Right lobe of liver (tissue), 4 donors: ENCODE measurements at regions not wholly inside any gene's neighbourhood (a gene's known extent, or its start where the extent isn't known, plus 50 kb on each side); places are given as distances from the start of the nearest gene placed in this dataset.

ENCODE experiments used
- POLR2A ChIP-seq: fragments of 450-650 bp; IDR thresholded peaks from one replicate; pipeline ENCODE4 v1.6.1; 2017; ENCODE audit warnings: antibody characterized with exemption, mild to moderate bottlenecking
- TF ChIP-seq, protein P1 (sequence below), 4 donors: fragments of 200-600 bp in 3 of 4; fragments of 450-650 bp in 1 of 4; IDR thresholded peaks; one replicate each; pipeline versions ENCODE4 v1.5.1 to v1.8.0; 2016 to 2022; ENCODE audit warnings: antibody characterized with exemption in 4 of 4, mild to moderate bottlenecking in 2 of 4
- donor health status: DM: no; HTN: no; CAD: no.
- donor health status: DM: no; HTN: no; CAD: no.
- donor health status: DM: no; HTN: yes; CAD: no.

DNA sequence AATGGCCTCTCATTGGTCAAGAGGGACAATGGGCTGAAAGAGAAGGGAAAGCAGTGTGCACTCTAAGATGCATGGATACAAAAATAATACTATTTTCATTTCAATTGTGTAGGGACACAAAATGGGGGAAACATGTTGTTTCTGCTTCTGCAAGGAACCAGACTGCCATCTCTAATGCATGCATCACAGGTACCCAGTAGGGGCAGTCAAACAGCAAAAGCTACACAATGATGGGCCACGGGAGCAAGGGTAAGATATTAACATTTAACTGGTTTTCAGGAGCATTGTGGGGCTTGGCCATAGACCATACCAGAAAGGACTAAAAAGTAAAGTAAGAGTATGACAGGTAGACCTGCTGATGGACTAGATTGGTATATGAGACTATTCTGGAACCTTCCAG is 535.8 kb downstream of the SPATA31D1 start:
- TF ChIP-seq, protein P1, sequence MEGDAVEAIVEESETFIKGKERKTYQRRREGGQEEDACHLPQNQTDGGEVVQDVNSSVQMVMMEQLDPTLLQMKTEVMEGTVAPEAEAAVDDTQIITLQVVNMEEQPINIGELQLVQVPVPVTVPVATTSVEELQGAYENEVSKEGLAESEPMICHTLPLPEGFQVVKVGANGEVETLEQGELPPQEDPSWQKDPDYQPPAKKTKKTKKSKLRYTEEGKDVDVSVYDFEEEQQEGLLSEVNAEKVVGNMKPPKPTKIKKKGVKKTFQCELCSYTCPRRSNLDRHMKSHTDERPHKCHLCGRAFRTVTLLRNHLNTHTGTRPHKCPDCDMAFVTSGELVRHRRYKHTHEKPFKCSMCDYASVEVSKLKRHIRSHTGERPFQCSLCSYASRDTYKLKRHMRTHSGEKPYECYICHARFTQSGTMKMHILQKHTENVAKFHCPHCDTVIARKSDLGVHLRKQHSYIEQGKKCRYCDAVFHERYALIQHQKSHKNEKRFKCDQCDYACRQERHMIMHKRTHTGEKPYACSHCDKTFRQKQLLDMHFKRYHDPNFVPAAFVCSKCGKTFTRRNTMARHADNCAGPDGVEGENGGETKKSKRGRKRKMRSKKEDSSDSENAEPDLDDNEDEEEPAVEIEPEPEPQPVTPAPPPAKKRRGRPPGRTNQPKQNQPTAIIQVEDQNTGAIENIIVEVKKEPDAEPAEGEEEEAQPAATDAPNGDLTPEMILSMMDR (IDR thresholded peaks at IDR 0.05): no peak
- no peak for TF ChIP-seq POLR2A
